ENCODE measurements at regions not wholly inside any gene's neighbourhood (a gene's known extent, or its start where the extent isn't known, plus 50 kb on each side); places are given as distances from the start of the nearest gene placed in this dataset.

GRCh38 chr1:101316799-101317198 lies 80.0 kb downstream of the S1PR1 start:
- H3K27me3 ChIP-seq (ENCODE audit: control insufficient read depth, insufficient read depth, low read length) = peaks cover 10% of the 10 kb centered on the region
- no peak overlapping the region for H3K4me3 ChIP-seq (ENCODE audit: low read depth, low read length)
- no peaks in the 10 kb centered on the region for H3K36me3 ChIP-seq (ENCODE audit: control insufficient read depth, insufficient read depth, low read length)
- TF ChIP-seq, protein P1, sequence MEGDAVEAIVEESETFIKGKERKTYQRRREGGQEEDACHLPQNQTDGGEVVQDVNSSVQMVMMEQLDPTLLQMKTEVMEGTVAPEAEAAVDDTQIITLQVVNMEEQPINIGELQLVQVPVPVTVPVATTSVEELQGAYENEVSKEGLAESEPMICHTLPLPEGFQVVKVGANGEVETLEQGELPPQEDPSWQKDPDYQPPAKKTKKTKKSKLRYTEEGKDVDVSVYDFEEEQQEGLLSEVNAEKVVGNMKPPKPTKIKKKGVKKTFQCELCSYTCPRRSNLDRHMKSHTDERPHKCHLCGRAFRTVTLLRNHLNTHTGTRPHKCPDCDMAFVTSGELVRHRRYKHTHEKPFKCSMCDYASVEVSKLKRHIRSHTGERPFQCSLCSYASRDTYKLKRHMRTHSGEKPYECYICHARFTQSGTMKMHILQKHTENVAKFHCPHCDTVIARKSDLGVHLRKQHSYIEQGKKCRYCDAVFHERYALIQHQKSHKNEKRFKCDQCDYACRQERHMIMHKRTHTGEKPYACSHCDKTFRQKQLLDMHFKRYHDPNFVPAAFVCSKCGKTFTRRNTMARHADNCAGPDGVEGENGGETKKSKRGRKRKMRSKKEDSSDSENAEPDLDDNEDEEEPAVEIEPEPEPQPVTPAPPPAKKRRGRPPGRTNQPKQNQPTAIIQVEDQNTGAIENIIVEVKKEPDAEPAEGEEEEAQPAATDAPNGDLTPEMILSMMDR (IDR thresholded peaks at IDR 0.05; ENCODE audit: insufficient read depth, low read depth, low read length) = no peak
- DNase-seq (ENCODE audit: low read depth) = no peak
- CTCF ChIA-PET = interaction anchor here (1.0 to 1.5 kb wide), 2 partner anchors 38 to 41 kb away, joined by 3 to 8 read pairs; no protein-coding TSS in a partner anchor
- POLR2A ChIA-PET = no interaction called here

- no peak for DNase-seq (ENCODE audit: low read depth)
- no peaks in the 10 kb centered on the region for H3K36me3 ChIP-seq (ENCODE audit: control insufficient read depth, insufficient read depth, low read length)
- TF ChIP-seq, protein P1 (IDR thresholded peaks at IDR 0.05; ENCODE audit: insufficient read depth, low read depth, low read length) = no peak
- H3K4me3 ChIP-seq (ENCODE audit: low read depth, low read length) = no peak overlapping the region
- ChIA-PET CTCF (interaction anchor here (0.5 to 1.5 kb wide), 5 partner anchors 8 to 948 kb away, joined by 3 to 8 read pairs (median 3); no protein-coding TSS in a partner anchor), POLR2A (no interaction called here)
- H3K27me3 ChIP-seq (ENCODE audit: control insufficient read depth, insufficient read depth, low read length) = peaks cover 11% of the 10 kb centered on the region
Measured at GRCh38 chr1:101317590-101317989, 80.8 kb downstream of the S1PR1 start.

- no peak for DNase-seq (ENCODE audit: low read depth)
- Histone ChIP-seq H3K4me3 (ENCODE audit: low read depth, low read length) (no peak overlapping the region), H3K27me3 (ENCODE audit: control insufficient read depth, insufficient read depth, low read length) (peaks cover 9% of the 10 kb centered on the region), H3K36me3 (ENCODE audit: control insufficient read depth, insufficient read depth, low read length) (no peaks in the 10 kb centered on the region)
- POLR2A ChIA-PET = no interaction called here
- CTCF ChIA-PET = interaction anchor here (0.7 to 1.6 kb wide), 5 partner anchors 11 to 35 kb away, joined by 3 to 7 read pairs (median 3); no protein-coding TSS in a partner anchor
- TF ChIP-seq, protein P1 (IDR thresholded peaks at IDR 0.05; ENCODE audit: insufficient read depth, low read depth, low read length) = no peak
Measured at GRCh38 chr1:101323535-101323934, 86.7 kb downstream of the S1PR1 start.

- Histone ChIP-seq H3K36me3 (ENCODE audit: control insufficient read depth, insufficient read depth, low read length) (no peaks in the 10 kb centered on the region), H3K27me3 (ENCODE audit: control insufficient read depth, insufficient read depth, low read length) (peaks cover 9% of the 10 kb centered on the region), H3K4me3 (ENCODE audit: low read depth, low read length) (no peak overlapping the region)
- DNase-seq (ENCODE audit: low read depth) = no peak
- POLR2A ChIA-PET = no interaction called here
- TF ChIP-seq, protein P1 (IDR thresholded peaks at IDR 0.05; ENCODE audit: insufficient read depth, low read depth, low read length) = no peak
- CTCF ChIA-PET = interaction anchor here (1.0 to 2.1 kb wide), 2 partner anchors 15 to 33 kb away, joined by 3 to 7 read pairs; no protein-coding TSS in a partner anchor
Measured at GRCh38 chr1:101325144-101325543, 88.3 kb downstream of the S1PR1 start.

DNA sequence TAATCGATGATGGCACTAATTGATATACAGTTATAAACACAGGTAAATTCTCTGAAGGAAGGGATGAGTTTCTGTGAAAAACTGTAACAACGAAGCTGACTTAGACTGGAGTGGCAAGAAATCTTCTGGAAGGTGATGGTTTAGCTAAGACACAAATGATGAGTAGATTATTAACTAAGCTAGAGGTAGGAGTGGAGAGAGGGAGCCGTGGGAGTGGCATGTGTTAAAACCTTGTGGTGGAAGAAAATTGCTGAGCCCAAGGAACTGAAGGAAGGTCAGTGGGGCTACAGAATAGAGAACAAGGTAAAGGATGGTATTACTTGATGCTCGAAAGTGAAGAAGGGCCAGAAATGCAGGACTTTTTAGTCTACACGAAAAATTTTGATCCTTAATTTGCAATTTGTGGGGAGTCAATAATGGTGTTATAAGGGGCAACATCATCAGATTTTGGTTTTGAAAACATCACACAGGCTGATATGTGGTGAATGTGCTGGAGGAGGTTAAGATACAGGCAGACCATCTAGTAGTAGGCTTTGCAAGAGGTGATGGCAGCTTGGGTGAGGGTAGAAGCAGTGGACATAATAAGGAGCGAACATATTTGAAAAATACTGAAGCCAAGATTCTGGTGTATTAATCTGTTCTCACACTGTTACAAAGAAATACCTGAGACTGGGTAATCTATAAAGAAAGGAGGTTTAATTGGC lies 93.8 kb downstream of the S1PR1 start:
- Histone ChIP-seq H3K27me3 (ENCODE audit: control insufficient read depth, insufficient read depth, low read length) (no peaks in the 10 kb centered on the region), H3K36me3 (ENCODE audit: control insufficient read depth, insufficient read depth, low read length) (no peaks in the 10 kb centered on the region), H3K4me3 (ENCODE audit: low read depth, low read length) (no peak overlapping the region)
- DNase-seq (ENCODE audit: low read depth) = no peak
- ChIA-PET POLR2A (no interaction called here), CTCF (no interaction called here)
- TF ChIP-seq, protein P1 (IDR thresholded peaks at IDR 0.05; ENCODE audit: insufficient read depth, low read depth, low read length) = no peak
